Sciatic nerve (tissue), 2 donors: ENCODE measurements at regions not wholly inside any gene's neighbourhood (a gene's known extent, or its start where the extent isn't known, plus 50 kb on each side); places are given as distances from the start of the nearest gene placed in this dataset.
"Not testable (repeated sequence)": the region's sequence is repeated elsewhere in the genome, so short reads cannot be mapped to it uniquely, and the experiment has no call there.

Experiments
- ATAC-seq: fragments of 200-7000 bp; cut with Tn5 transposase; one replicate; pipeline ENCODE4 v1.9.1; 2020; ENCODE audit warnings: mild to moderate bottlenecking, moderate library complexity
- DNase-seq: peaks from one replicate; pipeline ENCODE4 v3.0.0-alpha.2; 2020; ENCODE audit warnings: low spot score
- intact Hi-C: fragments of 100-400 bp; cut with DNase I; formaldehyde crosslinking; loops from one replicate; pipeline ENCODE4 v1.14.2; 2022
- donor health status: DM: no; HTN: no; CAD: no.
- donor health status: DM: no; HTN: no; CAD: no.

DNA sequence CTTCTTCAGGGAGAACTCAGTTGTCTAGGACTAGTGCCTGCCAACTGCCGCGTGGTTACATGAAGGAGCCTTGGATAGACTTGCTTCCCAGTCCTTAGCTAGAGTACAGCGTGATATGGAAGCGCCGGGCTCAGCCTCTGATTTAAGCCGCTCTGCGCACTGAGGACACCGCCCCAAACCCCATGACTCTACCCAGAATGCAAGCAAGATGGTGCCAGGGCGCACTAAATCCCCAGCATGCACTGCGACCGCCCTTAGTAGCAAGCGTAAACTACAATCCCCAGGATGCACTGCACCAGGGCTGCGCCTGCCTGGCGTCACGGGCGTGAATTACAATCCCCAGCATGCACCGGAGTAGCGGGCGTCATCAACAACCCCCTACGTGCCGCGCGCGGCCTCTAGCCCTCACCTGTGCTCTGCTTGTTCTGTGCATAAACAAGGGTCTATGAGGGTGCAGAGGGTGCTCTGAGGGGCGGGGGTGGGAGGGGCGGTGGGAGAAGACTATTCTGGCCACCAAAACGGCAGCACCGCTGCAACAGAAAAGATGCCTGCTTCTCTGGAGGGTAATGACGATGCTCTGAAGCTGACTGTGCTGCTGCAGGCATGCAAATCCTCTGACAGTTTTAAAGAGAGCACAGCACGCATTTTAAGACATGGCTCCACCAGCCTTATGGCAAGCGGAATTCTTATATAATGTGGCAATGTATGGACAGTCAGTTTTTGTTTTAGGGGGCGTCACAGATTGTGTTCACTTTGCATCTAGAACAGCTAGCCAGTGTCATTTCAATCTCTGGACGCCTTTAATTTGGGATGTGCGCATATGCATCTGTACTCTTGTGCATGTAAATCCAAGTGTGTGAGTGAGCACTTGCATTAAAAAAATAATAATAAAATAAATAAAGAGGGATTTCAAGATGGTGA is 282.5 kb upstream of the MYT1L start:
- intact Hi-C loops: no loop called here
- peak; percentile 100 for ATAC-seq
- DNase-seq: peak; percentile 93

GRCh38 chr2:2610751-2611150 is 279.7 kb upstream of the MYT1L start:
- DNase-seq: no peak
- intact Hi-C loops: no loop called here
- ATAC-seq: no peak

GRCh38 chr2:2600366-2600765 is 269.3 kb upstream of the MYT1L start:
- intact Hi-C loops: no loop called here
- DNase-seq (no peak), ATAC-seq (no peak)

- ATAC-seq: no peak
- intact Hi-C loops: no loop called here
- no peak for DNase-seq
Observed at GRCh38 chr2:2599441-2599840, 268.4 kb upstream of the MYT1L start.

DNA sequence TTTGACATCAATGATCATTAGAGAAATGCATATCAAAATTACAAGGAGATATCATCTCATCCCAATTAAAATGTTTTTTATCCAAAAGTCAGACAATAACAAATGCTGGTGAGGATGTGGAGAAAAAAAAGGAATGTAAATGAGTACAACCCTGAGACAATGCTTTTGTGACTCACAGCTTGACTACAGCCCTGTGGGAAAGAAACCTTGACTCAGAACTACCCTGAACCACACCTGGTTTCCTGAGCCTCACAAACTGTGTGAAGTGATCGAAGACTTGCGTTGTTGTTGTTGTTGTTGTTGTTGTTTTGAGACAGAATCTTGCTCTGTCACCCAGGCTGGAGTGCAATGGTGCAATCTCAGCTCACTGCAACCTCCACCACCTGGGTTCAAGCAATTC is 266.6 kb upstream of the MYT1L start:
- no peak for ATAC-seq
- intact Hi-C loops: no loop called here
- DNase-seq: no peak

- DNase-seq (no peak), ATAC-seq (no peak)
- intact Hi-C loops: no loop called here
Observed at GRCh38 chr2:2591542-2591940, 260.5 kb upstream of the MYT1L start.

DNA sequence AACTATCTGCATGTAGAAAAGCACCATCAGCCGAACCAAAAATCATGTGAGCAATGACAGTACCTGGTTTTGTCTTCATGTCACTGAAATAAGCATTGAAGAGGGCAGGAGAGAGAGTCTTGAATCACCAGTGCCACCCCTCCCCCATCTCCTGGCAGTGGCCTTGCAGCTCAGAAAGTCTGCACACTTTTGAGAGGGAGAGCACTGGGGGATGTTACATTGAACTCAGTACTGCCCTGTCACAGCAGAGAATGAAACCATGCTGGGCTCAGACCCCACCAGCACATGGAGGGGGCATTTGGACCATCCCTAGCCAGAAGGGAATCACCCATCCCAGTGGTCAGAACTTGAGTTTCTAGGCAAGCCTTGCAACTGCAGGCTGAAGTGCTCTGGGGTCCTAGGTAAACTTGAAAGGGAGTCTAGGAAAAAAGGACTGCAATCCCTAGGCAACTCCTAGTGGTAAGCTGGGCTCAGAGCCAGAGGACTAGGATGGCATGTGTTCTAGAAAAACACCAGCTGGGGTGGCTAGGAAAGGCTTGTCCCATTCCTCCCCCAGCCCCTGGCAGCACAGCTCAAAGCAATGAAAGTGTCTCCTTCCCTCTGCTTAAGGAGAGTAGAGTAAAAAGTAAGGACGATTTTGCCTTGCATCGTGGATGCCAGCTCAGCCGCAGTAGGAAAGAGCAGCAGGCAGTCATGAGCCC is 259.9 kb upstream of the MYT1L start:
- no peak for DNase-seq
- no peak for ATAC-seq
- intact Hi-C loops: no loop called here

DNA sequence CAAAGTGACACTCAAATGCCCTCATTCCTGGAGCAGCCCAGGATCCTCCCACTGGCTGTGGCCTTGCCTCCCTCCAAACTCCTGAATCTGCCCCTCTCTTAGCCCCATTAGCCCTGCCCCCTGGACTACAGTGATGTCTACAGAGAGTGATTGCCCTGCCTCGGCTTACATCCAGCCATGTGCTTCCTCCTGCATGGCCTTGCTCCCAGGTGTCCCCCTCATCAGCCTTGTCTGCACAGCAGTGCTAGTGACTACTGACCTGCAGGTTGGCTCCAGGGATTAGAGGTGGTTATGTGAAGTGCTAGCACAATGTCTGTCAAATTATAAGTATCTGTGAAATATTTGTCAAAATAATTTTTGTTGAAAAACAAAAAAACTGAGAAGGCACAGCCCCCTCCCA is 259.1 kb upstream of the MYT1L start:
- no peak for ATAC-seq
- intact Hi-C loops: no loop called here
- DNase-seq: no peak

GRCh38 chr2:2588777-2589176 is 257.7 kb upstream of the MYT1L start:
- intact Hi-C loops: no loop called here
- no peak for DNase-seq
- no peak for ATAC-seq

DNA sequence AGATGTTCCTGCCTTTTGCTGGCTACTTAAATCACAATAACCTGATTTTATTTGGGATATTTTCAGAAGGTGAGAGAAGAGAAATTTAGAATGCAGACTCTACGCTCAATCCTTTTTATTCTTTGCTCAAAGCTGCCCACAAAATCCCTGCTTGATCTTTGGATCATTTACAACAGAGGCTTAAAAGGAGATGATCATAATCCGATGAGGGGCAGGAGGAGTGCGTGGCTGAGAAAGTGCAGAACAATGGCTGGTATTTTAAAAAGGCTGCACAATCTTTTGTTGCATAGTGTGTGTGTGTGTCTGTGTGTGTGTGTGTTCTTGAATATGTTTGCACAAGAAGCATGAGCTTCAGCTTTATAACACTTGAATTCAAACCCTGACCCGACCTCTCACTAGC is 256.3 kb upstream of the MYT1L start:
- intact Hi-C loops: no loop called here
- DNase-seq: no peak
- ATAC-seq: no peak

DNA sequence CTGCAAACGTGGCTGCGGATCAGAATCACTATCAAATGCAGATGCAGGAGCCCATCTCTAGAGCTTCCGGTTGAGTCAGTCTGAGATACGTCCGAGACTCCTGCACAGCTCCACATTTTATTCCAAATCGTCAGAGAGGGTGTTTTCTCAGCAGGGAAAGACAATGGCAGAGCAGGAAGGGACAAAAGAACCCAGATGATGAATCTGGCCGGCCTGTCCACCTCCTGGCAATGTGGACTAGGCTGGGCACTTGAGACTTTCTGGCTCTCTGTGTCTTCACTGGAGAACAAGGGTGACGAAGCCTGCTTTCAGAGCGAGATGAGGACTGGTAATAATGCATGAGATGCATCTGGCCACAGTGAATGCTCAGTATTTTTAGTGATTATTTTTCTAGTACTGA is 255.9 kb upstream of the MYT1L start:
- no peak for ATAC-seq
- DNase-seq: no peak
- intact Hi-C loops: no loop called here

GRCh38 chr2:2586068-2586776 is 255.1 kb upstream of the MYT1L start:
- ATAC-seq: no peak
- DNase-seq: no peak
- intact Hi-C loops: no loop called here

- ATAC-seq: no peak
Observed at GRCh38 chr2:2582998-2583545, 252.0 kb upstream of the MYT1L start.

DNA sequence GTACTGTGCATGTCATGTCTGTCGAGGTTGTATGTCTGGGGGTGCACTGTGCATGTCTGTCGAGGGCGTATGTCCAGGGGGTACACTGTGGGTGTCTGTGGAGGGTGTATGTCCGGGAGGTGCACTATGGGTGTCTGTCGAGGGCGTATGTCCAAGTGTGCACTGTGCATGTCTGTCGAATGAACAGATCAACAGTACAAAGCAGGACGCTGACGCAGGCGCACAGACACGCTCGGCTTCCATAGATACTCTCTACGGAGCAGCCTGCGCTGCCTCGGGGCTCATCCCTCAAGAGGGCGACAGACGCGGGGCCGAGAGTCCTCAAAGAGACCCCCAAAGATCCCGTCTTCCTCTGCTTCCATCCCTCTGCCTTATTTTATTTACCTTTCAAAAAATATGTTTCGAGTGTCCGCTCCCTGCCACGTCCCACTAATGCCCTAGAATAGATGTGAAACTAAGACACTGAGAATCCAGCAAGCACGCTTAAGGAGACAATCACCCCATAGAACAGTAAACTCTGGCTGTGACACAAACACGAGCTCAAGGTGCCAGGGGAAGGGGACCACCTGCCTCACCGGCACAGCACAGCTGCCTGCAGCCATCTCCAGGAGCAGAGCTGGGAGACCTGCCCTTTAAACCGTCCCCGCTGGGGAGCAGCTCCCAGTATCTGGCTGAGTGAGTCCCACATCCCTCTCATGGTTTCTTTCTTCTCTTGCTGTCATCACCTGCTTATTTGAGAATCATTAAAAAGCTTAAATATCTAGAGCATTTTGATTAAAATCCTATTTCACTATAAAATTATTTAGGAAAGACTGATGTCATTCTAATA is 250.5 kb upstream of the MYT1L start:
- DNase-seq (no peak), ATAC-seq (no peak)
- intact Hi-C loops: no loop called here

More at GRCh38 chr2:2582998-2583545, 252.0 kb upstream of the MYT1L start:
- intact Hi-C loops: no loop called here
- no peak for DNase-seq

- ATAC-seq, DNase-seq, intact Hi-C loops: not testable (repeated sequence)
Observed at GRCh38 chr2:2580841-2581240, 249.8 kb upstream of the MYT1L start.

DNA sequence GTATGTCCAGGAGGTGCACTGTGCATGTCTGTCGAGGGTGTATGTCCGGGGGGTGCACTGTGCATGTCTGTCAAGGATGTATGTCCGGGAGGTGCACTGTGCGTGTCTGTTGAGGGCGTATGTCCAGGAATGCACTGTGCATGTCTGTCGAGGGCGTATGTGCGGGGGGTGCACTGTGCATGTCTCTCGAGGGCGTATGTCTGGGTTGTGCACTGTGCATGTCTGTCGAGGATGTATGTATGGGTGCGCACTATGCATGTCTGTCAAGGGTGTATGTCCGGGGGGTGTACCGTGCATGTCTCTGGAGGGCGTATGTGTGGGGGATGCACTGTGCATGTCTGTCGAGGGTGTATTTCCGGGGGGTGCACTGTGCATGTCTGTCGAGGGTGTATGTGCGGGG is 249.3 kb upstream of the MYT1L start:
- ATAC-seq (no peak), DNase-seq (no peak)
- intact Hi-C loops: no loop called here

GRCh38 chr2:2579814-2580213 is 248.7 kb upstream of the MYT1L start:
- intact Hi-C loops: no loop called here
- no peak for DNase-seq
- no peak for ATAC-seq

GRCh38 chr2:2577407-2577831 is 246.3 kb upstream of the MYT1L start:
- DNase-seq (no peak), ATAC-seq (peak; percentile 76)
- intact Hi-C loops: no loop called here
